ENCODE measurements at regions not wholly inside any gene's neighbourhood (a gene's known extent, or its start where the extent isn't known, plus 50 kb on each side); places are given as distances from the start of the nearest gene placed in this dataset.
"Not testable (repeated sequence)": the region's sequence is repeated elsewhere in the genome, so short reads cannot be mapped to it uniquely, and the experiment has no call there.

DNA sequence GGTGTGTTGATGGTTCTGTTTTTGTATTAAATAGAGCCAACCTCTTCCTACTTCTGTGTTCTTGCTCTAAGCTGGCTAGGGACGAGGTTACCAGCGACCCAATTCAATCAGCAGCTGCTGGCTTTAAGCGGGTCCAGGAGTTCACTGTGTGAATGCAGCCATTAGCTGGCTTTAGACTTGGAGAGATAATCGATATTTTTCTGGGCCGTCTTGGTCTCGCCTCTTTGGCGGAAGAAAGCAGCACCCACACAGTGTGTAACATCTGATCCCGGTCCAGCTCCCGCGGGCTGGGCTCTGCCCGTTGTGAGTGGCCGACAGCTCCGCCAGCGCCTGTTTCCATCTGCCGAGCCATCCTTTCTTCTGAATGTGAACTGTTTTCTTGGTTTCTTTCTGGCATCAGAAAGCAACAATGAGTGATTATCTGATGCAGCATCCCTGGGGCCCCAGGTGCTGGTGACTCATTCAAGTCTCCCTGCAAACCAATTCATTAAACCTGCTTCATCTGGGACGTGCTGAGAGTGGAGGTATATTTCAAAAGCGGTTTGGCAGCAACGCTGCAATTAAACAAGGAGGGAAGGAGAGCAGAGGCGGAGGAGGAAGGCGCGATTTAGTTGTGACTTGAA is 90.8 kb upstream of the IRX4 start:
- DNase-seq = no peak

DNA sequence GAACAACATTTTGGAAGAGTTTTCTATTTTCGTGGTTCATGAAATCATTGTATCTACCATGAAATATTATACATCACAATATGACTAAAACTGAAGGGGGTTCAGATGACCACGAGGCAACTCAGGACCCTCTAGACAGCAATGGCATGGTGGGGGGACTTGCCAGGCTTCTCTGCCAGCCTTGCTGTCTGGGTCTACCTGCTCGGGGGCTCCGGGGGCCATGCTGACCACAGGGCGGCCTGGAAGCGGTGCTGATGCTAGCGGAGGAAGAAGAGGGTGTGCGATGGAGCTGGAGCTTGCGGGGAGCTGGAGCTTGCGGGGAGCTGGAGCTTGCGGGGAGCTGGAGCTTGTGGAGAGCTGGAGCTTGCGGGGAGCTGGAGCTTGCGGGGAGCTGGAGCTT is 89.2 kb upstream of the IRX4 start:
- no peak for DNase-seq

DNA sequence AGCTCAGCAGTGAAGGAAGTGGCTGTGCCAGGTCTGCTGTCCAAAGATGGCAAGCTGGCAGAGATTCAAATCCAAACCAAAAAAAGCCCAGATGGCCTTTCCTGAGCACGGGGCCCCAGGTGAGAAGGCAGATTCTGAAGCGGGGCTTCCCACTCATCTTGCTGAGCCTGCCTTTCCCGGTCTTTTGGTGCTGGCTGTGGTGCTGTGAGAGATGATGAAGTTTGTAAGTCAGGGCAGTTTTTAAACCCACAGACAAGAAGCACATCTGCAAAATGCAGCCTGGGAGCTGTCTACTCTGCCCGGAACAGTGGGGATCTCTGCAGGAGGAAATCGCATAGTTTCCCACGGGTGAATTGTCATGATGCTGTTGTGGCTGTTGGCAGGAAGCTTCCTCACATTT is 85.0 kb upstream of the IRX4 start:
- DNase-seq = no peak

DNA sequence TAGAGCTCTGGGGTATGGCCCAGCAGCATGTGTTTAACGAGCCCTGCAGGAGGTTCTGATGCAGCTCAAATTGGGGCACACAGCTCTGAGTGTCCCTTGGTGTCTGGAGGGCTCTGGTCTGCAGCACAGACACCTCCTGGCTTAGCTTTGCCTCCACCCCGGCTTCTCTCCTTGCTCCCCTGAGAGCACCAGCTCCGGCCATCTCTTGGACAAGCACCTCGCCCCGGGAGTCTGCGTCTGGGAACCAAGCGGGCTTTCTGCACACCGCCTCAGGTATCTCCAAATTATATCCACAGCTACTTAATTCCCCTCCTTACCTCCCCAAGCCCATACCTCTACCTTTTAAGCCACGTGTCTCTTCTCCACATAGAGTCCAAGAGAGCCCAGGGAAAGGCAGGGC is 83.7 kb upstream of the IRX4 start:
- DNase-seq = no peak

DNA sequence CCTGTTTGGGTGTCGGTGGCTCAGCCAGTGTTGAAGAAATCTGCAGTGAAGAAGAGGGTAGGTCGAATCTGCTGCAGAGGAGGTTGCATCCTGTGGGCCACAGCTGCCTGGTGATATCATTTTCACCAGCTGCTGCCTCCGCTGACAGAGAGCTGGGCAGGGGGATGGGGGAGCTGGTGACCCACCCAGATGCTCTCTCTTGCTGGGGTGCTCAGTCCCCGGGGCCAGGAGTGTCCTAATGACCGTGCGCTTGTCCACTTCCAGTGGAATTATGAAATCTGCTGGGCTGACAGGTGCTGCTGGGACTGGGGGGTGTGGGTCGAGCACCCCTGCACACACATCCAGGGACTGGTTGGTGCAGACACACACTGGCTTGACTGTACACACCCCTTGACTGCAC is 83.2 kb upstream of the IRX4 start:
- DNase-seq = no peak

DNA sequence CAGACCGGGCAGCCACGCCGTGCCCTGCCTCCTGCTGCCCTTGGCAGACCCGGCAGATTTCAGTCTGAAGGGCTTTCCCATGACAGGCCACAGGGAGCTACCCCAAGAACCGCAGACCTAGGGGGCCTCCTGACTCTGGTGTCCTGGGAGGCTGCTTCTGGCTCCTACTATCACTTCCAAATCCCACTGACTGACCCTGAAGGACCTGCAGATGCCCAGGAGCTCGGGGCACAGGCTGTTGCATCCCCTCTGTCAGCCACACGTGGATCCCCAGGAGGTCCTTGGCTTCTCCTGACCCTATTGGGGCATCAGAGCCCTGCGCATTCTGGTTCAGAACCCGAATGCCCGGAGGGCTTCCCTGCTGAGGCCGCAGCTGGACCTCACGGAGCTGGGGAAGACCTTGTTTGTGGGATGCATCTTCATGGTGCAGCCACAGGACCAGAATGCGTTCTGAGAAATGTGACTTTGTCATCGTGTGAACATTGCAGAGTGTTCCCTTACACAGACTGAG is 81.3 kb upstream of the IRX4 start:
- no peak for DNase-seq

DNA sequence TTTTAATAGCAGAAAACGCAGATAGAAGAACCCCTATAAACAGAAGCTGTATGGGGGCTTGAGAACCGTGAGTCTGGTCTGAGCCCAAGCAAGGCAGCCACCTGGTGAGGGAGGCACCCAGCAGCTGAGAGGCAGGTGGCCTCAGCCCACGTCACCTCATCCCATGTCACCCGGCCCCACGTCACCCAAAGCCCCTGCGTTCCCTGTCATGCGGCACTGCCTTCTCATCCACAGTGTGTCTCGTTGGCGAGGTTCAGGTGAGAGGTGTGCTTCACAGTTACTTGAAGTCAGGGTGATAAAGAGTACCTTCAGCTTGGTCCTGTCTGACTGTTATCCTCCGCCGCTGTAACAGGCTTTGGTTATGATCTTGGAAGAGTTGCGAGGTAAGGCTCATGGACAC is 80.6 kb upstream of the IRX4 start:
- DNase-seq = no peak

DNA sequence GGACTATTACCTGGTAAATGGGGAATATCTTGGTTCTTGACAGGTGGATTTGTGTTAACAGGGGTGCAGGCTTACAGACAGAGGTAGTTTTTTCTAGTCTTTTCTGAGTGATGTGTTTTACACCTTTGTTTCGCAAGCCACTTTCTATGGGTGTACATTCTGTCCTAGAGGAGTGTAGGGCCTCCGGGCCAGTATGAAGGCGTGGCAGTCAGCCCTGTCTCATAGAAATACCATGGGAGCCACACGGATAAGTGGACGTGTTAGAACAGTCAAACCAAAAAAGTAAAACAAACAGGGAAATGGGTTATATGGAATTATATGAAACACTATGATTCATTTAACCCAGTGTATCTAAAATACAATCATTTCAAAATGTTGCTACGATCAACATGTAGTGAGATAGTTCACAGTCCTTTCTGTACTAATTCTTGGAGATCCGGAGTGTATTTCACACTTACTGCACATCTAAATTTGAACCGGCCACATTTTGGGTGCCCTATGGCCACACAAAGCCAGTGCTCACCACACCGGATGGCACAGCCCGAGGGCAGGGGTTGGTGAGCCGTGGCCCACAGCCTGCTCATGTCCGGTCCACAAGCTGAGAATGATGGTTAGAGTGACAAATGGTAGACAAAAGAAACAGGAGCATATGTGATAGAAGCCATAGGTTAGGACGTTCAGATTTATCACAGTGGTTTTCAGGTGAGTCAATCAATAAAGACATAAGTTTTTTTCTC is 80.1 kb upstream of the IRX4 start:
- no peak for DNase-seq

DNA sequence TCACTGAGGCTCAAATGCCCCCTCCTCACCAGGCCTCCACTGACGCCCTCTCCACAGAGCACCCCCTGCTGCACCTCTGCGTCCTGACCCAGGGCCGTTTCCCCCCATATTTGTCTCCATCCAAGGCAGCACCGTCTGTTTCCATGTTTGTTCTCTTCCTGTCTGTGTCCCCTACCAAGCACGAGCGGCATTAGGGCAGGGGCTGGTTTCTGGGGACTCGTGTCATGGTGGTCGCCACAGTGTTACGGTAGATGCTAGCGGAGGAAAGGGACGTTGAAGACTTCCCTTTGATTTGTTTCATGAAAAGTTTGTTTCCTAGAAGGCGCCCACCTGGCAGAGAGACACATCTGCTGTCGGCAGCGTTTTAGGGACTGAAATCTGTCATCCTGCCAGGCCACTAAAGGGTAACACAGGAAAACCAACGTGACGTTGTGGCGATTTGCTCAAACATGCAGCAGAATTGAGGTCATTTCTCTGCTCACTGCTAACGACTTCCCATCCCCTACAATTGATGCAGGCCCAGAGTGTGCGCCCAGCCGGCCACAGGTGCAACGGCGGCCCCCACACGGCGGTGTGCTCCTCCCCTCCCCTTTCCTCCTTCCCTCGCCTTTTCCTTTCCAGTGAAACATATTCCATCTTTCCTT is 79.3 kb upstream of the IRX4 start:
- no peak for DNase-seq

DNA sequence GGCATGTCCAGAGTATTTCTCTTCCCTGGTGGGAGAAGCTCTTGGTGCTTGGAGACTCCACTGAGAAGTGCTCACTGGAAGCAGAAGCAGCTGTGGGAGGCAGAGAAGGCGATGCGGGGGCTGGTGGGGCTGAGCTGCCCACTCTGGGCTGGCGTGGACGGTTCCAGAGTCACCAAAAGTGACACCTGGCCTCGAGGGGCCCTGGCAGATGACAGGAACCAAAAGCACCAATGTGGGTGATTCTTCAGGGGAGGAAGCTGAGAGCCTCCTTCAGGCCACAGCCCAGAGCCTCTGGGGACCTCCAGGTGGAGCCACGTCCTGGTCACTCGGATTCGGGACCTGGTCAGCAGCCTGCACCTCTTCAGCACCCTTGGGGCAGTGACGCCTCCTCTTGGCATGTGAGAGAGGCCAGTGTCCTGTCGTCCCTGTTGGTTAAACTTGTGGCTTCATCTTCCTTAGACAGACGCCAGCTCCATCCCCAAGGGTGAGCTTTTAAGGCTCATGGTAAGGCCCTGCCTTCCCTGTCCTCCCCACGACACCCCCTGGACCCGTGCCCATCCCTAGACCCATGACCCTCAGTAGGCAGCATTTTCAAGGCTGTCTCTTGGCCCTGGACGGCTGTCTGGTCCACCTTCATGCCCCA is 78.7 kb upstream of the IRX4 start:
- DNase-seq = no peak

DNA sequence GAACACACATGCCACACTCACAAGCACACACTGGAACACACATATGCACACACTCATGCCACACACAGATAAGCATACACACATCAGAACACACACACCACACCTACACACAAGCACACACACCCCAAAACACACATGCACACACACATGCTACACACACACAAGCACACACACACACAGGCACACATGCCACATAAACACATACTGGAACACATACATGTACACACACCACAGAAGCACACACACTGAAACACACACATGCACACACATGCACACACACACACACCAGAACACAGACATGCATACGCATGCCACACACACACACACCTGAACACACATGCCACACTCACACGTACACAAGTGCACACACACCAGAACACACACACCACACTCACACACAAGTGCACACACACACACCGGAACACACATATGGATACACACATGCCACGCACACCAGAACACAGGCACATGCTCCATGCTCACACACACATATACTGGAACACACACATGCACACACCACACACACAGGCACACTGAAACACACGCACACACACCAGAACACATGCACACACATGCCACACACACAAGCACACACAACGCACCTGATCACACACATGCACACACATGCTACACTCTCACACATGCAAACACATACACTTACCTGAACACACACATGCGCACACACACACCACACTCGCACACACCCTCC is 78.0 kb upstream of the IRX4 start:
- DNase-seq = no peak

DNA sequence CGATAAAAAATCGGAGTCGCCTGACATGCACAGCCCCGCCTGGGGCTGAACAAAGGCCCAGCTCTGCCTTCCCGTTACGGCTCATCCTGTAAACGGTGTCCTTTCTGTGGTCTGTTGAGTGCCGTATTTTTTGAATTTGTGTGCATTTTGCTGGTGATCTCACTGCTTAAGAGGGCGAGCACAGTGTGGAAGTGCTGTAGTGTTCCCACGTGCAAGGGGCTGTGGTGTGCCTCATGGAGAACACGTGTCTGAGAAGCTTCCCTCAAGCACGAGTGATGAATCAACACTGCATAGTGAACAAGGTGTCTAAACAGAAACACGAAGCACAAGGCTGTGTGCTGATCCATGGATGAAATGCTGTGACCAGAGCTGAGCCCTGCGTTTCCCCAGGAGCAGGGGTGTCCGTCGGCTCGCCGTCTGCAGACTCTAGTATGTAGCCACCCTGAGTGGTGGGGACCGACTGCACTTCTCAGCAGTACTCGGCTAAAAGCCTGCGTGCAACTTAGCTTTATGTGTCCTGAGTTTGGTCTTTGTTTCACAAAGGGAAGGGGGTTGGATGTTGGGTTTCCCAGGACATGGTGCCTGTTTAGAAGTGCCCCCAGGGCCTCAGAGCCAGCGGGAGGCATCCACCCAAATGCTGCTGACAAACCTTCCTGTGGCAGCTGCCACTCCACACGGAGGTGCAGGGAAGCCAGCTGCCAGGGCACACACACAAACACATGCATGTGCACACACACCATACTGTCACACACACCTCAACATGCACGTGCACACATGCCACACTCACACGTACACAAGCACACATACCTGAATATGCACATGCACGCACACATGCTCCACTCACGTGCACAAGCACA is 77.2 kb upstream of the IRX4 start:
- DNase-seq = no peak

DNA sequence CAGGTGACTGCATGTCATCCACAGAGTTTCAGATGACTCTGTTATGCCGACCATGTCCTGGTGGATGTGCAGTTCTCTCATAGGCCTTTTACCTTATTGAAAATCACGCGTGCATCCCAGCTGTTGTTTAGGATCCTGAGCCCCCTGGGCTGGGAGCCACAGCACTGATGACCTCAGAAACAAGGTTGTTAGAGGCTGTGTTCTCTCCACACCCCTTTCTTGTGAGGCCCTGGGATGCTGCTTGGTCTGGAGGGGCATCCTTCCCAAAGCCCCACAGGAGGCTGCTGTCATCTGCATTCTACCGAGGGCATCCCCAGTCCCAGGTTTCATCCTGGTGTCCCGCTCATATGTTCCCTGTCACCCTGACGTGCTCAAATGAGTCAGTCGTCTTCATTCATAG is 76.5 kb upstream of the IRX4 start:
- no peak for DNase-seq

DNA sequence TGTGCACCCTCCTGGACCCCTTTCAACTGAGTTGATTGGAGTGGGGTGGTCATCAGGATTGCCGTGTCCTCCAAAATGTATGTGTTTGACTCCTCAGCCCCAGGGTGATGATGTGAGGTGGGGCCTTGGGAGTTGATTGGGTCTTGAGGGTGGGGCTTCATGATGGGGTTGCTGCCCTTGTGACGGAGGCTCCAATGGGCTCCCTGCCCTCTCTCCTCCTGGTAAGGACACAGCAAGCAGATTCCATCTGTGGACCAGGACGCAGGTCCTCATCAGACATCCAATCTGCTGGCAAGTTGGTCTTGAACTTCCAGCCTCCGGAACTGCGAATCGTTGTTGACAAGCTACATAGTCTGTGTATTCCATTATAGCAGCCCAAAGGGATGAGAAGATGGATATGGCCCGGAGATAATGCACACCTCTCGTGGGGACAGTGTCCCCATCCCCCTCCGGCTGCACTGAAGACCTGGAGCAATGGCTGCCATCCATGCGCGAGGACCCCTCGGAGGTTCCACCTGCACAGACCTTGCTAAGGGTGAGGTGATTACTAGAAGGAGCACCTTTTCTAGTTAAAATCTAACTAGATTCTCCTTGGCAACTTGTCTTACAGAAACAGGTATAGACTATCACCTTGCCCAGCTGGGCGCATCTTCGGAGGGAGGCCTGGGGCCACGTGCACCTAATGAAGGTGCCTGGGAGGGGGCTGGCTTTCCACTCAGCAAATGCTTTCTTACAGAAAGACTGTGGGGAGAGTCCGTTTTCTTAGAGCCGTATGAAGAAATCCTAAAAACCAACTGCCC is 75.7 kb upstream of the IRX4 start:
- DNase-seq = no peak

DNA sequence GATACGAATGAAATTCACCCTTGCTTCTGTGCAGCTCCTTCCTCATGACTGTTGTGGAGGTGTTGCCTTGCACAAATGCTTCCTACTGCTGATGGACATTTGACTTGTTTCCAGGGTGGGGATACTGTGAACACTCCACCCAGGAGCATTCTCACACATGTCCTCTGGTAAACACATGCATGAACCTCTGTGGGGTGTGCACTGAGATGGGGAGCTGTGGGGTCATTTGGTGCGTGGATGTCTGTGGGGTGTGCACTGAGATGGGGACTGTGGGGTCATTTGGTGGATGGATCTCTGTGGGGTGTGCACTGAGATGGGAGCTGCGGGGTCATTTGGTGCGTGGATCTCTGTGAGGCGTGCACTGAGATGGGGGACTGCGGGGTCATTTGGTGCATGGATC is 72.9 kb upstream of the IRX4 start:
- no peak for DNase-seq

DNA sequence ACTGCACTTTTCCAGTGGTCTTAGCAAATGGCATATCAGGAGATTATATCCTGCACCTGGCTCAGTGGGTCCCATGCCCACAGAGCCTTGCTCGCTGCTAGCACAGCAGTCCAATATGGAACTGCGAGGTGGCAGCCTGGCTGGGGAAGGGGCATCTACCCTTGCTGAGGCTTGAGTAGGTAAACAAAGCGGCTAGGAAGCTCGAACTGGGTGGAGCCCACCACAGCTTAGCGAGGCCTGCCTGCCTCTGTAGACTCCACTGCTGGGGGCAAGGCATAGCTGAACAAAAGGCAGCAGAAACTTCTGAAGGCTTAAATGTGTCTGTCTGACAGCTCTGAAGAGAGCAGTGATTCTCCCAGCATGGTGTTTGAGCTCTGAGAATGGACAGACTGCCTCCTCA is 71.0 kb upstream of the IRX4 start:
- not testable (repeated sequence) for DNase-seq

DNA sequence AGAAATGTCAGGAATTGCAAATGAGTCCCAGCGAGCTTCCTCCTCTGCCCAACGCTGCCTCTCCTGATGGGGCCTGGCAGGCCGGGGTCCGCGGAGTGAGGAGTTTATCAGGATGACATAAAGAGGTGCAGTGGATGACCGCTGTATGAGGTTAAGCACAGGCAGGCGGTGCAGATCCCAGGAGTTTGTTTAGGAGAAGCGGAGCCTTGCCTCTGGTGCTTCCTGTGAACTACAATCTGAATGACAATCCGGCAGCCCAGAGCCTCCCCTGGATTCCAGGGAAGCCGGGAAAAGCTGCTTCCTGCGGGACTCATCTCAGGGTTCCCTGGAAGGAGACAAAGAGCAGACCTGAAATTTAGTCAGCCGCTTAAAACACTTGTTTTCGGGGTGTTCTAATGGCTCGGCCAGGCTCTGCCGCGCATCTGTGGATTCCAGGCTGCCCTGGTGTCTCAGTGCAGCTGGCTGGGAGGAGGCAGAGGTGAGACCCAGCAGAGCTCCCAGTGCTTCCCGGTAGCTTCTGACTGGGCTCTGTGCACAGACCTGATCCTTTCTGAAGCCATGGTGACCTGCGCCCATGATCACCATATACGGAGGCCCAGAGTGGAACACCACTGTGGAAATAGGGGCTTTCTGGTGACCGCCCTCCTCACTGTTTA is 69.8 kb upstream of the IRX4 start:
- DNase-seq = no peak

DNA sequence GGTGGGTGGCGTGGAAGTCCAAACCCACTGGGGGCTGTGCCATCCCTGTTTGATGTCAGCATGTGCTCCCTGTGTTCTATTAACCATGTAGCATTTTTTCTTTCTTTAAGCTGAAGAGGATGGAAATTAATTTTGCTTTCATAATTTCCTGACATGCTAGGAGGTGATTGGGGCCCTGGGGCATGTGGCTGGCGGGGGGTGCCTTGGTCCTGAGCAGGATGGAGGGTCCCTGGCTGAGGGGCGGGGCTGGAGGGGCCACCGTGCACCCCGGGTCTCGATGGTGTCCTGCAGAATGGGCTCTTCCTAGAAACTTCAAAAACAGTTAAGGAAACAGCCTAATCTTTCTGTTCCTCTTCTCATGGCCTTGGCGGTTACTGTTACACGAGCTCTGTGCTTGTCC is 69.3 kb upstream of the IRX4 start:
- DNase-seq = no peak

DNA sequence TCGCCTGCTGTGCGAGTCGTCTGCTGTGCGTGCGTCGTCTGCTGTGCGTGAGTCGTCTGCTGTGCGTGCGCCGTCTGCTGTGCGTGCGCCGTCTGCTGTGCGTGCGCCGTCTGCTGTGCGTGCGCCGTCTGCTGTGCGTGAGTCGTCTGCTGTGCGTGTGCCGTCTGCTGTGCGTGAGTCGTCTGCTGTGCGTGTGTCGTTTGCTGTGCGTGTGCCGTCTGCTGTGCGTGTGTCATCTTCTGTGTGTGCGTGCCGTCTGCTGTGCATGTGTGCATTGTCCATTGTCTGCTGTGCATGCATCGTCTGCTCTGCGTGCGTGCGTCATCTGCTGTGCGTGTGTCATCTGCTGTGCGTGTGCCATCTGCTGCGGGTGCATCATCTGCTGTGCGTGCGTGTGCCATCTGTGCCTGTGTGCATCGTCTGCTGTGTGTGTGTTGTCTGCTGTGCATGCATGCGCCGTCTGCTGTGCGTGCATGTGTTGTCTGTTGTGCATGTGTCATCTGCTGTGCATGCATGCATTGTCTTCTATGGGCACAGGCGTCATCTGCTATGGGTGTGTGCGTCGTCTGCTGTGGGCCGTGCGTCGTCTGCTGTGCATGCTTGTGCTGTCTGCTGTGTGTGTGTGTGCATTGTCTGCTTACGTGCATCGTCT is 68.6 kb upstream of the IRX4 start:
- DNase-seq = no peak

DNA sequence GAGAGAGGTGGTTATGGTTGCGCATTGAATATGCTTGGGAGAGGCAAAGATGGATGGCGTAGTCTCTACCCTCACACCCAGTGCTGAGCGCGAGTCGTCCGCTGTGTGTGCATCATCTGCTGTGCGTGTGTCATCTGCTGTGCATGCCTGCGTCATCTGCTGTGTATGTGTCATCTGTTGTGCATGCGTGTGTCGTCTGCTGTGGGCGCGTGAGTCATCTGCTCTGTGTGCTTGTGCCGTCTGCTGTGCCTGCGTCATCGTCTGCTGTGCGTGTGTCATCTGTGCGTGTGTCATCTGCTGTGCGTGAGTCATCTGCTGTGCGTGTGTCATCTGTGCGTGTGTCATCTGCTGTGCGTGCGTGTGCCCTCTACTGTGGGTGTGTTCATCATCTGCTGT is 68.0 kb upstream of the IRX4 start:
- DNase-seq = no peak
